Muscle layer of duodenum (tissue), 2 donors: ENCODE measurements at regions not wholly inside any gene's neighbourhood (a gene's known extent, or its start where the extent isn't known, plus 50 kb on each side); places are given as distances from the start of the nearest gene placed in this dataset.
"Not testable (repeated sequence)": the region's sequence is repeated elsewhere in the genome, so short reads cannot be mapped to it uniquely, and the experiment has no call there.

Experiments
- H3K27ac ChIP-seq: one replicate; pipeline ENCODE4 v1.7.0; 2013; ENCODE audit warnings: mild to moderate bottlenecking, low read length
- H3K27me3 ChIP-seq: one replicate; pipeline ENCODE4 v1.7.0; 2013; ENCODE audit warnings: low read depth, mild to moderate bottlenecking, control low read depth, low read length
- H3K36me3 ChIP-seq, 2 donors: one replicate each; pipeline ENCODE4 v1.7.0; 2013; ENCODE audit warnings: low read length in 2 of 2, control low read depth in 1 of 2, mild to moderate bottlenecking in 1 of 2; ENCODE audit not compliant: insufficient read depth in 2 of 2, control insufficient read depth in 1 of 2
- H3K4me1 ChIP-seq, 2 donors: one replicate each; pipeline ENCODE4 v1.7.0; 2013; ENCODE audit warnings: low read length in 2 of 2, mild to moderate bottlenecking in 2 of 2, control low read depth in 1 of 2, moderate library complexity in 1 of 2; ENCODE audit not compliant: insufficient read depth in 2 of 2, control insufficient read depth in 1 of 2
- H3K4me3 ChIP-seq, 2 donors: one replicate each; pipeline ENCODE4 v1.7.0; 2013; ENCODE audit warnings: low read length in 2 of 2, low read depth in 1 of 2, mild to moderate bottlenecking in 1 of 2
- H3K9me3 ChIP-seq, 2 donors: one replicate each; pipeline ENCODE4 v1.7.0; 2013; ENCODE audit warnings: low read length in 2 of 2, control low read depth in 1 of 2, mild to moderate bottlenecking in 1 of 2; ENCODE audit not compliant: control insufficient read depth in 1 of 2
- donor health status: healthy.

DNA sequence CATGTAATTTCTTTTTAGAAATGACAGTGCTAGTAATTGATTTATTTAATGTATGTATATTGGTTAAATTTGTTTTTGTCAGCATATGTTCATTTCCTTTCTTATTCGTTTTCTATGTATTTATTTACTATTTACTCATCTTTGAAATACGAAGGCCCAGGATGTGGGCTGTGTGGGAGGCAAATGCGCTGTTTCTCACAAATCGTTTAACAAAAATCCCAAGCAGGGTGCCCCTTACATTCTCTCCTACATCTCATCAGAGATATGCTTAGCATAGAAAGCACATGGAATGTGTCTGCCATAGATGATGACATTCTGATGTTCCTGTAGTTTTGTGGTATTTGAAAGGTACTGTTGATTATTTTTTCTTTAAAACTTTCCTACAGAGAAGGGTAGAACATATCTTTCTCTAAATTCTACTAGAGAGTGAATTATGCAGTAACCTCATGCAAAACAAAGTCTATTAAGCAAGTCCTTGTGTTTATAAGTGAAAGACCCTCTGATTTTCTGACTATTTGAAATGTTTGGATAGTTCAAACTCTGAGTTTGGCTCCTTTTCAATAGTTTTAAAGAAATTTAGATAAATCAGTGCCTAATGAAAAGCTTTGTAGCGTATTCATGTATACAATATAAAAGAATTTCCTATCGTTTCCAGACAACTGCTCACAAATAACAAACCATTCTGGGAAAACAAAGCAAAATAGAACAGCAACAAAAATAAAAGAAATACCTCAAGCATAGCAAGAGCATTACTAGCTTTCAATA lies 111.1 kb upstream of the VGLL3 start:
- Histone ChIP-seq H3K4me1 (no peaks in the 10 kb centered on the region), H3K36me3 (no peaks in the 10 kb centered on the region), H3K9me3 (no peaks in the 10 kb centered on the region), H3K27ac (no peak overlapping the region), H3K4me3 (no peak overlapping the region), H3K27me3 (no peaks in the 10 kb centered on the region)

GRCh38 chr3:87097733-87098132 lies 106.8 kb upstream of the VGLL3 start:
- H3K36me3 ChIP-seq, H3K9me3 ChIP-seq, H3K4me1 ChIP-seq, H3K27me3 ChIP-seq, H3K27ac ChIP-seq, H3K4me3 ChIP-seq: not testable (repeated sequence)

GRCh38 chr3:87090631-87091030 lies 99.7 kb upstream of the VGLL3 start:
- no peaks in the 10 kb centered on the region for H3K27me3 ChIP-seq
- H3K4me1 ChIP-seq, result peaks cover 0 to 4% of the 10 kb centered on the region in 2 donors
- H3K9me3 ChIP-seq, result no peaks in the 10 kb centered on the region
- H3K4me3 ChIP-seq, result no peak overlapping the region
- H3K36me3 ChIP-seq, result no peaks in the 10 kb centered on the region
- H3K27ac ChIP-seq, result no peak overlapping the region

DNA sequence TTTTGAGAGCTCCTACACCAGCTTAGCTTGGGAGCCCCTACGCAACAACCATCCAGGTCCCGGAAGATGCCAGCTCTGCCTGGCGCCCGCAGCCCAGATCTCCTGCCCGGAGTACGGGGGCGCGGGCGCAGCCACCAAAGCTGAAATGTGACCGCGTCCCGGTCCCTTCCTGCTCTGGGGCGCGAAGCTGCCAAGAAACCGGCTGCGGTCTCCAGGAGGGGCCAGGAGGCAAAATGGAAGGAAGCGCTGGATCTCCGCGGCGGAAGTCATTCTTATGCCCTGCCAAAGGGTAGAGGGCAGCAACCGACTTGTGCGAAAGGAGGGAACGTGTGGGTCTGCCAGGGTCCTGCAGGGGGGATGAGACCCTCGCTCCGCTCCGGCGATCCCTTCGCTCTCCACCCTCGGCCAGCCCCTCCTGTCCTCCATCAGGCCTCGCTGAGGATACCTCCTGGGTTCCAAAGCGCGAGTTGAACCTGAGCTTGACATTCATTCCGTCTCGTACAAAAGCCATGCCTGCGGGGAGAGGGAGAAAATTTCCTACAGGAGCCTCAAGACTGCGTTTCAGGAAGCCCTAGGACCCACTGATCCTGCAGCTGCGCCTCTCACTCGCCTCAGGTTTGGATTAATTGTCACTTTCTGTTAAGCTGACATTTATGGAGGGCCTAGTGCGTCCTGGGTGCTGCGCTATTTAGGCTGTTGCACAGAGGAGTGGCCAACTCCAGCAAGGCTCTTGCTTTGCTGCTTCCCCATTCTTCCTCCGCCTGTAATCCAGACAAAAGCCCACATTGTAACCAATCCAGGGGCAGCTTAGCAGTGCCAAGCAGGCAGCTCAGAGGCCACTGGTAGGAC lies 98.3 kb upstream of the VGLL3 start:
- no peaks in the 10 kb centered on the region for H3K9me3 ChIP-seq
- H3K4me1 ChIP-seq, result peaks cover 0 to 4% of the 10 kb centered on the region in 2 donors
- peak overlapping the region; percentile 86 to 89 for H3K4me3 ChIP-seq
- no peaks in the 10 kb centered on the region for H3K27me3 ChIP-seq
- H3K36me3 ChIP-seq, result no peaks in the 10 kb centered on the region
- H3K27ac ChIP-seq, result peak overlapping the region; percentile 90

DNA sequence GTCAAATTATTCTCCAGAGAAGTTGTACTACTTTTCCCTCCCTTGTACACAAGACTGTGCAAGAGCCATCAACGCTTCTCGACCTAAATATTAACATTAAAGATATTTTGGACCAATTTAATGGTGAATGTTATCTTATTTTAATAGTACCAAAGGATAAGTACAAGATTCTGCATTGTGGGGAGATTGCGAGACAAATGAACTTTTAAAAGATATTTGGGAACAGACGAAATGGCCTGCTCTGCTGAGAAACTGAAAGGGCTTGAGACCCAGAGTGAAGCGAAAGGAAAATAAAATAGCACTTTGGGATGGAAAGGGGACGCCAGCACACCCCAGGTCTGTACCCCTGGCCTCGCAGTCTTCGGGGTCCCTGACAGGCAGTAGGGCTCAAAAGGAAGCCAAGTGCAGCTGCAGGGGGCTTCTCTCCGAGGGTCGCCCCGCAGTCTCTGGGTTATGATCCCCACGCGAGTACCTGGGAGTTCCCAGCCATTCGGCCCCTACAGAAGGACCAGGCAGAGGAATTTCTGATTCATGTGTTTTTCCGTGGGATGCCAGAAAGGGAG lies 97.6 kb upstream of the VGLL3 start:
- Histone ChIP-seq H3K4me1 (peaks cover 0 to 4% of the 10 kb centered on the region in 2 donors), H3K9me3 (no peaks in the 10 kb centered on the region), H3K27me3 (no peaks in the 10 kb centered on the region), H3K27ac (peak overlapping the region; percentile 90), H3K36me3 (no peaks in the 10 kb centered on the region), H3K4me3 (peak overlapping the region; percentile 86 to 89)

GRCh38 chr3:87084868-87085267 lies 93.9 kb upstream of the VGLL3 start:
- H3K27ac ChIP-seq, result no peak overlapping the region
- H3K9me3 ChIP-seq, result no peaks in the 10 kb centered on the region
- no peak overlapping the region for H3K4me3 ChIP-seq
- no peaks in the 10 kb centered on the region for H3K27me3 ChIP-seq
- no peaks in the 10 kb centered on the region for H3K4me1 ChIP-seq
- H3K36me3 ChIP-seq, result no peaks in the 10 kb centered on the region

DNA sequence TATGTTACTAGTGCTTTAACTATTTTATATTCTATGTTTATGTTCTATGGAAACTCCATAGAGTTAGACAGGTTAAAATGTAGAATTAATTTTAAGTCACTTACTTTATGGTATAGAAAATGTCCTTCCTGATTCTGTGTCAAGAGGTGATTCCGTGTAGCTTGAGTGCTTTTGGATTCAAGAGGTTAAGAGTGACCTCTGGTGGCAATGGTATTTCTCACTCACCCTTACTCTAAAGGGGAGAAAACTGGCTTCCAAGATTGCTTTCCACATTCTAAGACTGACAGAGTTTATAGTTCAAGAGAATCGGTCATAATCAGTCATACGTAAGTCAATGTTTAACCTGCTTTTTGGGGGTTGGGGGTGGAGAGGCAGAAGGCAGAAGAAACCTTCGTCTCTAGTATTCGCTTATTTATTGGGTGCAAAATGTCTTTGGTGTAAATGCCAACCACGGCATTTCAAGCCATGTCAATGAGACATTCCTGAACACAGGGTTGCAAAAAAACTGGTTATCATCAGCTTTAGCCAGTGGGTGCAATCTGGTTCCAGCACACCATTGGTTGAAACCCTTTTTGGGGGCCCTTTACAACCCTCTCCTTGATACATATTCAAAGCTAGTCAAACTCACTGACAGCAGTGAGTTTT lies 92.0 kb upstream of the VGLL3 start:
- Histone ChIP-seq H3K27ac (no peak overlapping the region), H3K36me3 (no peaks in the 10 kb centered on the region), H3K27me3 (no peaks in the 10 kb centered on the region), H3K4me3 (no peak overlapping the region), H3K4me1 (no peaks in the 10 kb centered on the region), H3K9me3 (no peaks in the 10 kb centered on the region)

DNA sequence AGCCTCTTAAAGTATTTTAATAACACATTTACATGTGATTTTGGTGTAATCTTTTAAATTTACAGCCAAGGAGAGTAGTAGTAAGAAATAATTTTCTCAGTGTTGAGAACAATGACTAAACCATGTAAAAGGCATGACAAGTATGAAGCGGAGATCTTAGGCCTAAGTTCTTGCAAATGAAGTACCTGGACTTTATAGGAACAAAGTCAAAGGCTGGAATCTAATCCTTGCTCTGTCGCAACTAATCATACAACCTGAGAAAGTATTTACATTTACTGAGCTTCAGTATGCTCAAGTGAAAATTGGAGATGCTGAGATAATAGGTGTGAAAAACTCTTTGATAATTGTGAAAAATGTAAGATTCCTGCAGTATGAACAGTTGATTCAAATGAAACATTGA lies 86.4 kb upstream of the VGLL3 start:
- H3K4me1 ChIP-seq, result no peaks in the 10 kb centered on the region
- H3K36me3 ChIP-seq, result no peaks in the 10 kb centered on the region
- no peak overlapping the region for H3K27ac ChIP-seq
- no peak overlapping the region for H3K4me3 ChIP-seq
- no peaks in the 10 kb centered on the region for H3K9me3 ChIP-seq
- H3K27me3 ChIP-seq, result no peaks in the 10 kb centered on the region

DNA sequence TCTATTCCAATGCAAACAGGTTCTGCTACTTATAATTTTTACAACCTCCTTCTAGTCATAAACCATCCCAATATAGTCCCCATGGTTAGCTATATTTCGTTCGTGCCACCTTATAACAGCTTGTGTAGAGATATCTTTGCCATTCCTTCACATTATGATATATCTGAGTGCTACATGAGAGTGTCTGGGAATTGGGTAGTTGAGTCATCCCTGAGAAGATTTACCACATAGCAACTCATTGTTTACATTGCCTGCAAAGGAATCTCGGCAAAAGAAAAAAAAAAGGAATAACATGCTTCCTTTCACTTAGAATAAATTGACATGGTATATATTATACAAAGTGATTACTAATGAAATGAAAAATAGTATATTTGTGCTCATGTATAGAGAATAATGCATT lies 86.0 kb upstream of the VGLL3 start:
- Histone ChIP-seq H3K4me3 (no peak overlapping the region), H3K27ac (no peak overlapping the region), H3K27me3 (no peaks in the 10 kb centered on the region), H3K4me1 (no peaks in the 10 kb centered on the region), H3K36me3 (no peaks in the 10 kb centered on the region), H3K9me3 (no peaks in the 10 kb centered on the region)

GRCh38 chr3:87073496-87074145 lies 82.7 kb upstream of the VGLL3 start:
- Histone ChIP-seq H3K36me3 (no peaks in the 10 kb centered on the region), H3K27me3 (no peaks in the 10 kb centered on the region), H3K4me3 (no peak overlapping the region), H3K27ac (no peak overlapping the region), H3K9me3 (no peaks in the 10 kb centered on the region), H3K4me1 (no peaks in the 10 kb centered on the region)

- H3K36me3 ChIP-seq, result no peaks in the 10 kb centered on the region
- no peak overlapping the region for H3K4me3 ChIP-seq
- H3K4me1 ChIP-seq, result no peaks in the 10 kb centered on the region
- no peak overlapping the region for H3K27ac ChIP-seq
- H3K27me3 ChIP-seq, result no peaks in the 10 kb centered on the region
- H3K9me3 ChIP-seq, result no peaks in the 10 kb centered on the region
Observed at GRCh38 chr3:87072446-87072845, 81.5 kb upstream of the VGLL3 start.
